IMR-90 (cell line): ENCODE measurements at regions not wholly inside any gene's neighbourhood (a gene's known extent, or its start where the extent isn't known, plus 50 kb on each side); places are given as distances from the start of the nearest gene placed in this dataset.

Source experiments
- ATAC-seq: fragments of 200-7000 bp; cut with Tn5 transposase; 2 replicates; pipeline ENCODE4 v1.9.1; 2020; ENCODE audit warnings: low read depth, mild to moderate bottlenecking, moderate library complexity
- BruUV-seq: library from RNA; stranded (reverse); fragments of 400-500 nt; replicated peaks from 2 replicates; lab custom pipeline; 2021; lab: Mats Ljungman, UMichigan
- CTCF ChIA-PET: fragments of 300-600 bp; formaldehyde crosslinking; extraction: SDS; loops from one replicate; lab custom pipeline; 2021; ENCODE audit warnings: antibody characterized with exemption; lab: Yijun Ruan, JAX
- POLR2A ChIA-PET: fragments of 300-600 bp; sonication (Branson Sonifier 250); formaldehyde crosslinking; loops from one replicate; lab custom pipeline; 2022; ENCODE audit warnings: antibody characterized with exemption; ENCODE audit not compliant: unreplicated experiment; lab: Charles Lee
- DNase-seq: peaks from one replicate; pipeline ENCODE4 v3.0.0; 2013
- H2AFZ ChIP-seq: replicated peaks from 2 replicates; pipeline ENCODE3; 2013; ENCODE audit warnings: low read length, mild to moderate bottlenecking; ENCODE audit not compliant: poor library complexity
- H2AK5ac ChIP-seq: 2 replicates; pipeline ENCODE4 v1.6.1; 2013; ENCODE audit warnings: low read depth, low read length, inconsistent platforms
- H2AK9ac ChIP-seq: replicated peaks from 2 replicates; pipeline ENCODE3; 2013; ENCODE audit warnings: mild to moderate bottlenecking, low read depth, low read length, moderate library complexity; ENCODE audit not compliant: poor library complexity
- H2BK120ac ChIP-seq: 2 replicates; pipeline ENCODE4 v1.6.1; 2013; ENCODE audit warnings: low read depth, low read length, inconsistent platforms
- H2BK15ac ChIP-seq: 3 replicates; pipeline ENCODE4 v1.6.1; 2013; ENCODE audit warnings: low read depth, low read length, inconsistent platforms
- H2BK20ac ChIP-seq: 2 replicates; pipeline ENCODE4 v1.6.1; 2013; ENCODE audit warnings: low read depth, mild to moderate bottlenecking, inconsistent platforms, low read length, moderate library complexity
- H2BK5ac ChIP-seq: 2 replicates; pipeline ENCODE4 v1.6.1; 2013; ENCODE audit warnings: mild to moderate bottlenecking, low read depth, low read length, inconsistent platforms; ENCODE audit not compliant: poor library complexity, severe bottlenecking
- H3K14ac ChIP-seq: replicated peaks from 2 replicates; pipeline ENCODE4 v1.6.1; 2013; ENCODE audit warnings: low read depth, low read length, inconsistent platforms
- H3K18ac ChIP-seq: 2 replicates; pipeline ENCODE4 v1.6.1; 2013; ENCODE audit warnings: low read depth, low read length, control low read depth
- H3K23ac ChIP-seq: 2 replicates; pipeline ENCODE4 v1.6.1; 2013; ENCODE audit warnings: low read depth, low read length, inconsistent platforms
- H3K27ac ChIP-seq: 2 replicates; pipeline ENCODE4 v1.5.1; 2013; ENCODE audit warnings: mild to moderate bottlenecking, control low read depth, low read length; ENCODE audit not compliant: insufficient read depth
- H3K27me3 ChIP-seq: 2 replicates; pipeline ENCODE4 v1.6.1; 2013; ENCODE audit warnings: low read length; ENCODE audit not compliant: control insufficient read depth, insufficient read depth
- H3K36me3 ChIP-seq: 2 replicates; pipeline ENCODE4 v1.6.1; 2013; ENCODE audit warnings: low read length, mixed read lengths; ENCODE audit not compliant: control insufficient read depth, insufficient read depth
- H3K4ac ChIP-seq: 2 replicates; pipeline ENCODE4 v1.6.1; 2013; ENCODE audit warnings: low read depth, low read length, inconsistent platforms
- H3K4me1 ChIP-seq: 2 replicates; pipeline ENCODE4 v1.6.1; 2013; ENCODE audit warnings: low read length, mixed read lengths; ENCODE audit not compliant: control insufficient read depth, insufficient read depth
- H3K4me2 ChIP-seq: 2 replicates; pipeline ENCODE4 v1.6.1; 2013; ENCODE audit warnings: low read depth, mild to moderate bottlenecking, control low read depth, low read length, moderate library complexity
- H3K4me3 ChIP-seq: 2 replicates; pipeline ENCODE4 v1.5.1; 2013; ENCODE audit warnings: low read depth, mild to moderate bottlenecking, control low read depth, low read length, moderate library complexity; ENCODE audit not compliant: insufficient read depth
- H3K56ac ChIP-seq: 2 replicates; pipeline ENCODE4 v1.6.1; 2013; ENCODE audit warnings: low read length, inconsistent platforms; ENCODE audit not compliant: insufficient read depth; ENCODE audit errors: extremely low read depth
- H3K79me1 ChIP-seq, 2 experiments: 2 replicates each; pipeline ENCODE4 v1.6.1; 2013; ENCODE audit warnings: low read length in 2 of 2, inconsistent platforms in 1 of 2, low read depth in 1 of 2
- H3K9ac ChIP-seq: 2 replicates; pipeline ENCODE4 v1.6.1; 2013; ENCODE audit warnings: low read depth, low read length, control low read depth
- H3K9me1 ChIP-seq: 2 replicates; pipeline ENCODE4 v1.6.1; 2013; ENCODE audit warnings: low read length, inconsistent platforms; ENCODE audit not compliant: insufficient read depth
- H3K9me3 ChIP-seq: 2 replicates; pipeline ENCODE4 v1.6.1; 2013; ENCODE audit warnings: low read length; ENCODE audit not compliant: control insufficient read depth, insufficient read depth
- H4K20me1 ChIP-seq: 2 replicates; pipeline ENCODE4 v1.6.1; 2013; ENCODE audit warnings: low read length, inconsistent platforms; ENCODE audit not compliant: insufficient read depth
- H4K5ac ChIP-seq: 2 replicates; pipeline ENCODE4 v1.6.1; 2013; ENCODE audit warnings: mild to moderate bottlenecking, low read depth, low read length, control low read depth
- H4K8ac ChIP-seq, 2 experiments: 2 replicates each; pipeline ENCODE4 v1.6.1; 2013; ENCODE audit warnings: low read depth in 2 of 2, low read length in 2 of 2, control low read depth in 1 of 2, inconsistent platforms in 1 of 2
- H4K91ac ChIP-seq: 2 replicates; pipeline ENCODE4 v1.6.1; 2013; ENCODE audit warnings: low read depth, low read length, inconsistent platforms; ENCODE audit not compliant: insufficient read depth
- BHLHE40 ChIP-seq: fragments of 150-350 bp; IDR thresholded peaks from 2 replicates; pipeline ENCODE4 v1.6.1; 2016; ENCODE audit warnings: mild to moderate bottlenecking, low read depth, low read length
- CEBPB ChIP-seq: IDR thresholded peaks from 2 replicates; pipeline ENCODE4 v1.6.1; 2012; ENCODE audit warnings: low read depth, low read length, improper control_type of control experiment
- CHD1 ChIP-seq: IDR thresholded peaks from 2 replicates; pipeline ENCODE4 v1.6.1; 2012; ENCODE audit warnings: low read depth, low read length, improper control_type of control experiment
- FOS ChIP-seq: fragments of 150-350 bp; IDR thresholded peaks from 2 replicates; pipeline ENCODE4 v1.6.1; 2016; ENCODE audit warnings: low read depth, low read length
- MAFK ChIP-seq: IDR thresholded peaks from 2 replicates; pipeline ENCODE4 v1.6.1; 2012; ENCODE audit warnings: low read depth, low read length, improper control_type of control experiment
- MAZ ChIP-seq: IDR thresholded peaks from 2 replicates; pipeline ENCODE4 v1.6.1; 2012; ENCODE audit warnings: low read depth, mild to moderate bottlenecking, low read length, improper control_type of control experiment, moderate library complexity, borderline replicate concordance
- MXI1 ChIP-seq: IDR thresholded peaks from 2 replicates; pipeline ENCODE4 v1.6.1; 2012; ENCODE audit warnings: low read depth, mild to moderate bottlenecking, low read length, moderate library complexity, borderline replicate concordance
- NFE2L2 ChIP-seq: fragments of 150-350 bp; IDR thresholded peaks from 2 replicates; pipeline ENCODE4 v1.6.1; 2016; ENCODE audit warnings: low read depth, mild to moderate bottlenecking, low read length
- POLR2A ChIP-seq: IDR thresholded peaks from 2 replicates; pipeline ENCODE4 v1.6.1; 2012; ENCODE audit warnings: mild to moderate bottlenecking, low read depth, low read length
- RAD21 ChIP-seq: IDR thresholded peaks from 2 replicates; pipeline ENCODE4 v1.6.1; 2012; ENCODE audit warnings: low read length, improper control_type of control experiment
- RCOR1 ChIP-seq: IDR thresholded peaks from 2 replicates; pipeline ENCODE4 v1.6.1; 2012; ENCODE audit warnings: mild to moderate bottlenecking, low read length, improper control_type of control experiment; ENCODE audit not compliant: insufficient replicate concordance
- RFX5 ChIP-seq: IDR thresholded peaks from 2 replicates; pipeline ENCODE4 v1.8.0; 2012; ENCODE audit warnings: low read depth, mild to moderate bottlenecking, low read length, moderate library complexity
- SMC3 ChIP-seq: fragments of 150-350 bp; IDR thresholded peaks from 2 replicates; pipeline ENCODE4 v1.6.1; 2016; ENCODE audit warnings: low read depth, mild to moderate bottlenecking, antibody characterized with exemption, low read length, moderate library complexity
- WGBS, 2 experiments: methylation state at CpG; one replicate each; pipeline versions ENCODE4 v1.1.5 to v1.1.7; 2013; ENCODE audit warnings: missing lambda C conversion rate in 2 of 2; ENCODE audit not compliant: insufficient read length in 1 of 2; ENCODE audit errors: extremely low coverage in 2 of 2; 5-methylcytosine and 5-hydroxymethylcytosine counted together
- dilution Hi-C: fragments of 300-500 bp; cut with HindIII; formaldehyde crosslinking; loops from one replicate; pipeline ENCODE4 v1.14.3; 2018; ENCODE audit warnings: low sequenced_read_pairs; ENCODE audit not compliant: unreplicated experiment
- in situ Hi-C: fragments of 300-500 bp; cut with MboI; formaldehyde crosslinking; loops from 3 replicates; pipeline ENCODE4 v1.14.3; 2019; ENCODE audit warnings: low sequenced_read_pairs, inconsistent platforms, mixed read lengths
- intact Hi-C: fragments of 100-400 bp; cut with micrococcal nuclease; formaldehyde crosslinking; loops from 2 replicates; pipeline ENCODE4 v1.10.0; 2022
- TF ChIP-seq, protein P1 (sequence below): fragments of 150-350 bp; IDR thresholded peaks from 2 replicates; pipeline ENCODE4 v1.6.1; 2017; ENCODE audit warnings: mild to moderate bottlenecking, antibody characterized with exemption, low read length, low read depth
- TF ChIP-seq, protein P2 (sequence below): conservative IDR thresholded peaks from 2 replicates; pipeline ENCODE4 v1.5.1; 2012; ENCODE audit warnings: mild to moderate bottlenecking, low read depth, low read length, improper control_type of control experiment
- TF ChIP-seq, protein P3 (sequence below): fragments of 150-350 bp; IDR thresholded peaks from 2 replicates; pipeline ENCODE4 v1.6.1; 2016; ENCODE audit warnings: low read depth, mild to moderate bottlenecking, low read length, moderate library complexity, borderline replicate concordance

DNA sequence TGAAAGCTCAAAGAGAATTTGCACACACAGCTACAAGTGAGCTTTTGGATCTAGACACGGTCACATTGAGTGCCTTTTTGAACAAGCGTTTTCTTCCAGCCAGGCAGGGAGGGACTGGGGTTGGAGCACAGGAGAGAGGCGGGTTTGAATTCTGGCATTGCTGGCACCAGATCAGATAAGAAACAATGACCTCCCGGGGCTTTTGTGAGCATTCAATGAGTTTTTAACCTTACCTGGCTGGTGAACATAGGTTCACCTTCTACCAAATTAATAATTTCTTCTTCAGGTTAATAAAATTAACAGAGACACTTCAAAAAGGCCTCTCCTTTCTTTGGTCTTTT lies 312.9 kb upstream of the MSX2 start:
- no peak for ATAC-seq
- no peak overlapping the region for H4K5ac ChIP-seq
- peaks cover 2% of the 10 kb centered on the region; the same call in 1 of the 2 replicates for H3K4me1 ChIP-seq
- H2AK9ac ChIP-seq: no peak overlapping the region
- no peak overlapping the region for H3K18ac ChIP-seq
- no peak overlapping the region for H3K14ac ChIP-seq
- H3K23ac ChIP-seq: no peak overlapping the region
- H2AFZ ChIP-seq: no peak overlapping the region
- H3K56ac ChIP-seq: no peak overlapping the region
- no peaks in the 10 kb centered on the region for H3K36me3 ChIP-seq
- H2BK15ac ChIP-seq: no peak overlapping the region
- no peak overlapping the region for H3K4ac ChIP-seq
- H3K9me3 ChIP-seq: no peaks in the 10 kb centered on the region
- 45% methylated on average over 2 of the region's 4 CpGs; no CpG with 5 or more reads in 1 of the 2 experiments for WGBS, 2 experiments
- H4K91ac ChIP-seq: no peak overlapping the region
- no peaks in the 10 kb centered on the region for H3K79me1 ChIP-seq
- ChIA-PET CTCF (interaction anchor here (0.7 kb wide), 1 partner anchor 9 kb away, joined by 3 read pairs; no protein-coding TSS in a partner anchor), POLR2A (no interaction called here)
- intact Hi-C loops (no loop called here), in situ Hi-C loops (loop anchor here (25.0 kb wide), 1 partner anchor 326 kb away; no protein-coding TSS in a partner anchor), dilution Hi-C loops (no loop called here)
- TF ChIP-seq, protein P1, sequence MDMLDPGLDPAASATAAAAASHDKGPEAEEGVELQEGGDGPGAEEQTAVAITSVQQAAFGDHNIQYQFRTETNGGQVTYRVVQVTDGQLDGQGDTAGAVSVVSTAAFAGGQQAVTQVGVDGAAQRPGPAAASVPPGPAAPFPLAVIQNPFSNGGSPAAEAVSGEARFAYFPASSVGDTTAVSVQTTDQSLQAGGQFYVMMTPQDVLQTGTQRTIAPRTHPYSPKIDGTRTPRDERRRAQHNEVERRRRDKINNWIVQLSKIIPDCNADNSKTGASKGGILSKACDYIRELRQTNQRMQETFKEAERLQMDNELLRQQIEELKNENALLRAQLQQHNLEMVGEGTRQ: no peak
- no peak for TF ChIP-seq CHD1
- TF ChIP-seq RAD21: no peak
- no peak for TF ChIP-seq MXI1
- TF ChIP-seq SMC3: no peak
- TF ChIP-seq RFX5: no peak
- no peak for TF ChIP-seq MAZ
- TF ChIP-seq POLR2A: no peak
- no peak for TF ChIP-seq BHLHE40
- TF ChIP-seq, protein P2, sequence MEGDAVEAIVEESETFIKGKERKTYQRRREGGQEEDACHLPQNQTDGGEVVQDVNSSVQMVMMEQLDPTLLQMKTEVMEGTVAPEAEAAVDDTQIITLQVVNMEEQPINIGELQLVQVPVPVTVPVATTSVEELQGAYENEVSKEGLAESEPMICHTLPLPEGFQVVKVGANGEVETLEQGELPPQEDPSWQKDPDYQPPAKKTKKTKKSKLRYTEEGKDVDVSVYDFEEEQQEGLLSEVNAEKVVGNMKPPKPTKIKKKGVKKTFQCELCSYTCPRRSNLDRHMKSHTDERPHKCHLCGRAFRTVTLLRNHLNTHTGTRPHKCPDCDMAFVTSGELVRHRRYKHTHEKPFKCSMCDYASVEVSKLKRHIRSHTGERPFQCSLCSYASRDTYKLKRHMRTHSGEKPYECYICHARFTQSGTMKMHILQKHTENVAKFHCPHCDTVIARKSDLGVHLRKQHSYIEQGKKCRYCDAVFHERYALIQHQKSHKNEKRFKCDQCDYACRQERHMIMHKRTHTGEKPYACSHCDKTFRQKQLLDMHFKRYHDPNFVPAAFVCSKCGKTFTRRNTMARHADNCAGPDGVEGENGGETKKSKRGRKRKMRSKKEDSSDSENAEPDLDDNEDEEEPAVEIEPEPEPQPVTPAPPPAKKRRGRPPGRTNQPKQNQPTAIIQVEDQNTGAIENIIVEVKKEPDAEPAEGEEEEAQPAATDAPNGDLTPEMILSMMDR: no peak
- TF ChIP-seq, protein P3, sequence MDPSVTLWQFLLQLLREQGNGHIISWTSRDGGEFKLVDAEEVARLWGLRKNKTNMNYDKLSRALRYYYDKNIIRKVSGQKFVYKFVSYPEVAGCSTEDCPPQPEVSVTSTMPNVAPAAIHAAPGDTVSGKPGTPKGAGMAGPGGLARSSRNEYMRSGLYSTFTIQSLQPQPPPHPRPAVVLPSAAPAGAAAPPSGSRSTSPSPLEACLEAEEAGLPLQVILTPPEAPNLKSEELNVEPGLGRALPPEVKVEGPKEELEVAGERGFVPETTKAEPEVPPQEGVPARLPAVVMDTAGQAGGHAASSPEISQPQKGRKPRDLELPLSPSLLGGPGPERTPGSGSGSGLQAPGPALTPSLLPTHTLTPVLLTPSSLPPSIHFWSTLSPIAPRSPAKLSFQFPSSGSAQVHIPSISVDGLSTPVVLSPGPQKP: no peak
- TF ChIP-seq CEBPB: no peak
- no peak for TF ChIP-seq NFE2L2
- TF ChIP-seq MAFK: no peak
- TF ChIP-seq RCOR1: no peak
- no peak for TF ChIP-seq FOS
- H3K9me1 ChIP-seq: no peaks in the 10 kb centered on the region
- no peak overlapping the region for H2AK5ac ChIP-seq
- BruUV-seq: no TSS peak
- DNase-seq: no peak
- H2BK120ac ChIP-seq: no peak overlapping the region
- no peak overlapping the region for H3K4me2 ChIP-seq
- H3K27ac ChIP-seq: no peak overlapping the region
- H2BK20ac ChIP-seq: no peak overlapping the region
- no peak overlapping the region for H2BK5ac ChIP-seq
- no peaks in the 10 kb centered on the region for H4K20me1 ChIP-seq
- H3K9ac ChIP-seq: no peak overlapping the region
- H3K27me3 ChIP-seq: no peaks in the 10 kb centered on the region; the same call in 1 of the 2 replicates
- no peak overlapping the region for H4K8ac ChIP-seq
- no peak overlapping the region for H3K4me3 ChIP-seq
